ENCODE measurements at regions not wholly inside any gene's neighbourhood (a gene's known extent, or its start where the extent isn't known, plus 50 kb on each side); places are given as distances from the start of the nearest gene placed in this dataset.

DNA sequence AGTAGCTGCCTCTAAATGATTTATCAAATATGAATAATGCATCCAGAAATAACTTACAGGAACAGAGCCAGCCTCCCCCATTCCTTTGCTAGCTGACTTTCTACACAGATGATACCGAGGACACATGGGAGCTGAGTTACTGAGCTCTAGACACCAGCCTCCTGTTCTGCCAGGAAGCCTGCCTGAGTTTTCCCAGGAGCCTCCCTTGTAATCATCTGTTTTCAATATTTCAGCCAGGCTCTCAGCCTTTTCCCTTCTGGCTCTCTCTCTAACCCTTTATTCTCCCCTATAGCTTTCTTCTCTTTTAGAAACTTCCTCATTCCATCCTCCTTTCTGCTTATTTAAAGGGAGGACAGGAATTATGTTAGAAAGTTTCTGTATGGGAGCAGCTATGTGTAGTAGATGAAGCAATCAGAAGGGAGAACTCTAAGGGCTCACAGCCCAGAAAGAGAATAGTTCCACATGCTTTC is 911.6 kb downstream of the TDRD15 start:
- TF ChIP-seq YY1 (IDR thresholded peaks at IDR 0.05; ENCODE audit: insufficient read depth, insufficient read length) (no peak), SUZ12 (IDR thresholded peaks at IDR 0.05; ENCODE audit: extremely low read depth, insufficient read depth, insufficient read length) (no peak), ZNF274 (IDR thresholded peaks at IDR 0.05; ENCODE audit: low read depth, low read length) (no peak)
